ENCODE measurements at regions not wholly inside any gene's neighbourhood (a gene's known extent, or its start where the extent isn't known, plus 50 kb on each side); places are given as distances from the start of the nearest gene placed in this dataset.
"Not testable (repeated sequence)": the region's sequence is repeated elsewhere in the genome, so short reads cannot be mapped to it uniquely, and the experiment has no call there.

GRCh38 chrY:8814143-8814542, 523.1 kb upstream of the TSPY4 start:
- intact Hi-C loops (cut with micrococcal nuclease), result no loop called here

- intact Hi-C loops (cut with micrococcal nuclease), result no loop called here
These were observed 521.6 kb upstream of the TSPY4 start for GRCh38 chrY:8815616-8816015.

- intact Hi-C loops (cut with micrococcal nuclease), result no loop called here
These were observed 517.2 kb upstream of the TSPY4 start for GRCh38 chrY:8820032-8820431.

- intact Hi-C loops (cut with micrococcal nuclease), result no loop called here
These were observed 516.2 kb upstream of the TSPY4 start for GRCh38 chrY:8821106-8821505.

- intact Hi-C loops (cut with micrococcal nuclease), result no loop called here
These were observed 485.0 kb upstream of the TSPY4 start for GRCh38 chrY:8852278-8852677.

- intact Hi-C loops (cut with micrococcal nuclease), result no loop called here
These were observed 448.9 kb upstream of the TSPY4 start for GRCh38 chrY:8888371-8888770.

- intact Hi-C loops (cut with micrococcal nuclease), result no loop called here
These were observed 439.4 kb upstream of the TSPY4 start for GRCh38 chrY:8897876-8898275.

GRCh38 chrY:8905141-8905540, 432.1 kb upstream of the TSPY4 start:
- intact Hi-C loops (cut with micrococcal nuclease), result no loop called here

- intact Hi-C loops (cut with micrococcal nuclease), result not testable (repeated sequence)
These were observed 414.7 kb upstream of the TSPY4 start for GRCh38 chrY:8922576-8922975.

All from T-helper 1 cell treated with Interleukin-12 subunit alpha and Interleukin-12 subunit beta and Interleukin-4 antibody, amounts not matched to agents 30 ng/mL and 1 ng/mL, for 36 hours (primary cell).